Activated naive CD4-positive, alpha-beta T cell treated with anti-CD3 and anti-CD28 coated beads for 36 hours (primary cell): ENCODE measurements at regions not wholly inside any gene's neighbourhood (a gene's known extent, or its start where the extent isn't known, plus 50 kb on each side); places are given as distances from the start of the nearest gene placed in this dataset.
"Not testable (repeated sequence)": the region's sequence is repeated elsewhere in the genome, so short reads cannot be mapped to it uniquely, and the experiment has no call there.

ENCODE experiments used
- CTCF ChIA-PET: fragments of 350-600 bp; sonication (Branson Sonifier 250); formaldehyde crosslinking; loops from one replicate; lab custom pipeline; 2021; ENCODE audit warnings: antibody characterized with exemption; lab: Charles Lee
- DNase-seq: peaks from one replicate; pipeline ENCODE4 v3.0.0-alpha.2; 2020
- H3K27ac Mint-ChIP-seq: one replicate; pipeline ENCODE4 v1.8.0; 2021; ENCODE audit warnings: mild to moderate bottlenecking, mixed read lengths
- H3K27me3 Mint-ChIP-seq: one replicate; pipeline ENCODE4 v1.8.0; 2021; ENCODE audit warnings: low read depth, mixed read lengths
- H3K36me3 Mint-ChIP-seq: one replicate; pipeline ENCODE4 v1.8.0; 2021; ENCODE audit warnings: low read depth, mixed read lengths
- H3K4me1 Mint-ChIP-seq: one replicate; pipeline ENCODE4 v1.8.0; 2021; ENCODE audit warnings: low read depth, mixed read lengths
- H3K4me3 Mint-ChIP-seq: one replicate; pipeline ENCODE4 v1.8.0; 2021; ENCODE audit warnings: mild to moderate bottlenecking, moderate library complexity, mixed read lengths
- H3K9me3 Mint-ChIP-seq: one replicate; pipeline ENCODE4 v1.8.0; 2021; ENCODE audit warnings: mixed read lengths
- intact Hi-C: fragments of 100-400 bp; cut with micrococcal nuclease; formaldehyde crosslinking; loops from one replicate; pipeline ENCODE4 v1.15.1; 2023

- H3K27me3 Mint-ChIP-seq, intact Hi-C loops, H3K36me3 Mint-ChIP-seq, DNase-seq, H3K4me1 Mint-ChIP-seq, H3K27ac Mint-ChIP-seq, H3K4me3 Mint-ChIP-seq, CTCF ChIA-PET, H3K9me3 Mint-ChIP-seq: not testable (repeated sequence)
These were observed 473.0 kb downstream of the PLOD2 start for GRCh38 chr3:145687978-145688377.

GRCh38 chr3:145692751-145693150, 468.2 kb downstream of the PLOD2 start:
- no peaks in the 10 kb centered on the region for H3K9me3 Mint-ChIP-seq
- CTCF ChIA-PET = no interaction called here

GRCh38 chr3:145696011-145696410, 465.0 kb downstream of the PLOD2 start:
- H3K36me3 Mint-ChIP-seq = no peaks in the 10 kb centered on the region
- DNase-seq = no peak
- H3K4me1 Mint-ChIP-seq = no peaks in the 10 kb centered on the region
- CTCF ChIA-PET = interaction anchor here (0.7 kb wide), 1 partner anchor 40 kb away, joined by 3 read pairs; no protein-coding TSS in a partner anchor
- no peak overlapping the region for H3K27ac Mint-ChIP-seq
- no peak overlapping the region for H3K4me3 Mint-ChIP-seq
- H3K9me3 Mint-ChIP-seq = no peaks in the 10 kb centered on the region
- H3K27me3 Mint-ChIP-seq = no peaks in the 10 kb centered on the region
- intact Hi-C loops = no loop called here

More at GRCh38 chr3:145692751-145693150, 468.2 kb downstream of the PLOD2 start:
- no peak for DNase-seq
- H3K27ac Mint-ChIP-seq = no peak overlapping the region
- no peak overlapping the region for H3K4me3 Mint-ChIP-seq
- H3K36me3 Mint-ChIP-seq = no peaks in the 10 kb centered on the region
- intact Hi-C loops = no loop called here
- H3K4me1 Mint-ChIP-seq = no peaks in the 10 kb centered on the region
- no peaks in the 10 kb centered on the region for H3K27me3 Mint-ChIP-seq

- Mint-ChIP-seq H3K27ac (no peak overlapping the region), H3K9me3 (no peaks in the 10 kb centered on the region), H3K27me3 (no peaks in the 10 kb centered on the region), H3K4me1 (no peaks in the 10 kb centered on the region), H3K36me3 (no peaks in the 10 kb centered on the region), H3K4me3 (no peak overlapping the region)
- no peak for DNase-seq
- CTCF ChIA-PET = no interaction called here
- intact Hi-C loops = no loop called here
These were observed 462.7 kb downstream of the PLOD2 start for GRCh38 chr3:145698250-145698649.

GRCh38 chr3:145698749-145699148, 462.2 kb downstream of the PLOD2 start:
- CTCF ChIA-PET = no interaction called here
- no peaks in the 10 kb centered on the region for H3K9me3 Mint-ChIP-seq
- no peak for DNase-seq
- intact Hi-C loops = no loop called here
- no peaks in the 10 kb centered on the region for H3K27me3 Mint-ChIP-seq
- no peak overlapping the region for H3K4me3 Mint-ChIP-seq
- H3K27ac Mint-ChIP-seq = no peak overlapping the region
- no peaks in the 10 kb centered on the region for H3K36me3 Mint-ChIP-seq
- no peaks in the 10 kb centered on the region for H3K4me1 Mint-ChIP-seq

- Mint-ChIP-seq H3K27me3 (no peaks in the 10 kb centered on the region), H3K27ac (no peak overlapping the region), H3K4me1 (no peaks in the 10 kb centered on the region), H3K36me3 (no peaks in the 10 kb centered on the region), H3K9me3 (no peaks in the 10 kb centered on the region), H3K4me3 (no peak overlapping the region)
- intact Hi-C loops = no loop called here
- CTCF ChIA-PET = no interaction called here
- DNase-seq = no peak
These were observed 457.0 kb downstream of the PLOD2 start for GRCh38 chr3:145704020-145704419.

GRCh38 chr3:145709779-145710178, 451.2 kb downstream of the PLOD2 start:
- not testable (repeated sequence) for H3K9me3 Mint-ChIP-seq, H3K36me3 Mint-ChIP-seq, H3K27me3 Mint-ChIP-seq

GRCh38 chr3:145716519-145716918, 444.5 kb downstream of the PLOD2 start:
- DNase-seq = no peak
- H3K27me3 Mint-ChIP-seq = no peaks in the 10 kb centered on the region
- H3K4me3 Mint-ChIP-seq = no peak overlapping the region
- H3K36me3 Mint-ChIP-seq = no peaks in the 10 kb centered on the region
- CTCF ChIA-PET = no interaction called here
- H3K9me3 Mint-ChIP-seq = no peaks in the 10 kb centered on the region
- no peak overlapping the region for H3K27ac Mint-ChIP-seq
- H3K4me1 Mint-ChIP-seq = no peaks in the 10 kb centered on the region
- intact Hi-C loops = no loop called here

More at GRCh38 chr3:145709779-145710178, 451.2 kb downstream of the PLOD2 start:
- intact Hi-C loops, H3K27ac Mint-ChIP-seq, CTCF ChIA-PET, DNase-seq, H3K4me3 Mint-ChIP-seq, H3K4me1 Mint-ChIP-seq: not testable (repeated sequence)

GRCh38 chr3:145719114-145719513, 441.9 kb downstream of the PLOD2 start:
- Mint-ChIP-seq H3K36me3 (no peaks in the 10 kb centered on the region), H3K9me3 (no peaks in the 10 kb centered on the region), H3K4me1 (no peaks in the 10 kb centered on the region), H3K27me3 (no peaks in the 10 kb centered on the region), H3K27ac (no peak overlapping the region), H3K4me3 (no peak overlapping the region)
- intact Hi-C loops = no loop called here
- CTCF ChIA-PET = no interaction called here
- no peak for DNase-seq

GRCh38 chr3:145721273-145721805, 439.6 kb downstream of the PLOD2 start:
- CTCF ChIA-PET = no interaction called here
- intact Hi-C loops = loop anchor here (10.0 kb wide), 1 partner anchor 63 kb away; no protein-coding TSS in a partner anchor
- Mint-ChIP-seq H3K4me3 (no peak overlapping the region), H3K27me3 (no peaks in the 10 kb centered on the region), H3K36me3 (no peaks in the 10 kb centered on the region), H3K9me3 (no peaks in the 10 kb centered on the region), H3K4me1 (no peaks in the 10 kb centered on the region), H3K27ac (no peak overlapping the region)
- DNase-seq = no peak

- no peaks in the 10 kb centered on the region for H3K27me3 Mint-ChIP-seq
- H3K4me3 Mint-ChIP-seq = no peak overlapping the region
- no peak for DNase-seq
- intact Hi-C loops = loop anchor here (10.0 kb wide), 1 partner anchor 63 kb away; no protein-coding TSS in a partner anchor
- CTCF ChIA-PET = no interaction called here
- H3K36me3 Mint-ChIP-seq = no peaks in the 10 kb centered on the region
- no peak overlapping the region for H3K27ac Mint-ChIP-seq
- no peaks in the 10 kb centered on the region for H3K9me3 Mint-ChIP-seq
- no peaks in the 10 kb centered on the region for H3K4me1 Mint-ChIP-seq
These were observed 439.2 kb downstream of the PLOD2 start for GRCh38 chr3:145721815-145722214.

GRCh38 chr3:145727476-145727875, 433.5 kb downstream of the PLOD2 start:
- no peak overlapping the region for H3K27ac Mint-ChIP-seq
- H3K27me3 Mint-ChIP-seq = no peaks in the 10 kb centered on the region
- H3K36me3 Mint-ChIP-seq = no peaks in the 10 kb centered on the region
- peaks cover 2% of the 10 kb centered on the region for H3K9me3 Mint-ChIP-seq
- H3K4me1 Mint-ChIP-seq = no peaks in the 10 kb centered on the region
- no peak for DNase-seq
- intact Hi-C loops = loop anchor here (10.0 kb wide), 1 partner anchor 57 kb away; no protein-coding TSS in a partner anchor
- CTCF ChIA-PET = interaction anchor here (0.6 kb wide), 1 partner anchor 446 kb away, joined by 3 read pairs; no protein-coding TSS in a partner anchor
- H3K4me3 Mint-ChIP-seq = no peak overlapping the region

GRCh38 chr3:145735631-145736030, 425.4 kb downstream of the PLOD2 start:
- intact Hi-C loops = no loop called here
- DNase-seq = no peak
- Mint-ChIP-seq H3K4me3 (no peak overlapping the region), H3K9me3 (peaks cover 5% of the 10 kb centered on the region), H3K27ac (no peak overlapping the region), H3K4me1 (no peaks in the 10 kb centered on the region), H3K27me3 (no peaks in the 10 kb centered on the region), H3K36me3 (no peaks in the 10 kb centered on the region)
- CTCF ChIA-PET = interaction anchor here (0.6 kb wide), 1 partner anchor 39 kb away, joined by 3 read pairs; no protein-coding TSS in a partner anchor
